HG03159 (cell line): ENCODE measurements at regions not wholly inside any gene's neighbourhood (a gene's known extent, or its start where the extent isn't known, plus 50 kb on each side); places are given as distances from the start of the nearest gene placed in this dataset.
A peak's percentile ranks its signal among the peaks of the same experiment; 100 is the strongest.

Experiments
- ATAC-seq: cut with Tn5 transposase; IDR thresholded peaks from one replicate; pipeline ENCODE4 v1.9.1; 2021; ENCODE audit warnings: mild to moderate bottlenecking, moderate library complexity; ENCODE audit not compliant: unreplicated experiment

DNA sequence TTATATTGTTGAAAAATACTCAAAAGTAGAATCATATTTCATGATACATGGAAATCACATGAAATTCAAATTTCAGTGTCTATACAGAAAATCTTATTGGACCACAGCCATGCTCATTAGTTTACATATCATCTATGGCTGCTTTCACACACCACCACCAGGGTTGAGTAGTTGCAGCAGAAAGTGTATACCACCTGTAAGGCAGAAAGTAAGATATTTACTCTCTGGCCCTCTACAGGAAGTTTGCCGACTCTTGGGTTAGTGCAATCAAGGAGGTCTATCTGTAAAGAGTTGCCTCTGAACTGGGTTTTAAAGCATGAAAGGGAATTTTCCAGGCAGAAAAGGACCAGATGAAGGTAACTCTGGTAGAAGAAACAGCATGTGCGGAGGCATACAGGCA lies 432.3 kb downstream of the DHX35 start:
- ATAC-seq: no peak

DNA sequence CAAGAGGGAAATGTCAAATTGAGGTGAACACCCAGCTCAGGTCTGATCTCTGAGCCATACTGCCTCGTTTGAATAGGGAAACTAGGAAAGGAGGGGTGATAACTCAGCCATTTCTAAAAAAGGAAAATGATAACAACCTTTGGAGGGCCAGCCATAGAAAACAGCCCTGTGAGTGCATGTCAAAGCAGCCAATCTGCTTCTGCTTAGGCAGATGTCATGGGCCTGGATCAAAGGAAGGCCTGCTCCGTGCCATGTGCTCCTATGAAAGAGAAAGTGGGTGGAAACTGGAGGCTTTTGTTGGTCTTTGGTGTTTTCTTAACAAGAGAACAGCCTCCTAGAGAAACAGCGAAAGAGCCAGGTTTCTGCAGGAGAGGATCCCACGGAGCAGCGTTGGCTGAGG lies 428.0 kb downstream of the DHX35 start:
- ATAC-seq: no peak

DNA sequence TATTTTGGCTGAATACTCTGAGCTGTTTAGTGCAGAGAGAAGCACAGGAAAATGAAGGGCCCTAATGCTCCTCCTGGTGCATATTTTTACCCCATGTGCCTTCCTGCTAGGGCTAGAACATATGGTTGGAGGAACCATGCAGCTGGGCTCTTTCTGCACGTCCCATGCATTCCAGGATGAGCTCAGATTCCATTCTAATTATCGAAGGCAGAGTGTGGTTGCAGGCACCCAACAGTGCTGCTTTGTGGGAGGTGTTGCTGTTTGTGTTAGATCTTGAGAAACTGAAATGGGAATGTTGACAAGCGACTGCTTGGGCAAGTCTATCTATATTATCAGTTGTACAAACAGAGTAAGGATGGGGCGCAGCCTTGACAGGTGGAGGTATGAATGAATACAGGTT lies 419.5 kb downstream of the DHX35 start:
- no peak for ATAC-seq

DNA sequence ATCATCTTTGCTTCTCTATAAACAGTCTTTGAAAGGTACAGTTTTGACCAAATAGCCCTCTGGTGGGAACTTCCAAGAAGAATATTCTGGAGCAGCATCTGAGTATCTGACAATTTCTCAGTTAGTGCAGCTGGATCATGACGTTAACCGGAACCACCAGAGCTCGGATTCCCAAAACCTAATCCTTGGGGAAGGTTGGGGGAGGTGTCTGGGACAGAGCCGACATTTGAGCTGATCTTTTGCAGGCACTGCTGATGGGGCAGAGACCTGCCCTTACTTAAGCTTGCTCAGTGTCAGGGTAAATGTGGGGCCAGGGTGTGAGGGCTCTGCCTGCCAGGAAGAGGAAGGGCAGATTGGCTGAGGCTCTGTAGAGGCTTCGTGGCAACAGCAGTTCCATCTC lies 416.6 kb downstream of the DHX35 start:
- no peak for ATAC-seq

DNA sequence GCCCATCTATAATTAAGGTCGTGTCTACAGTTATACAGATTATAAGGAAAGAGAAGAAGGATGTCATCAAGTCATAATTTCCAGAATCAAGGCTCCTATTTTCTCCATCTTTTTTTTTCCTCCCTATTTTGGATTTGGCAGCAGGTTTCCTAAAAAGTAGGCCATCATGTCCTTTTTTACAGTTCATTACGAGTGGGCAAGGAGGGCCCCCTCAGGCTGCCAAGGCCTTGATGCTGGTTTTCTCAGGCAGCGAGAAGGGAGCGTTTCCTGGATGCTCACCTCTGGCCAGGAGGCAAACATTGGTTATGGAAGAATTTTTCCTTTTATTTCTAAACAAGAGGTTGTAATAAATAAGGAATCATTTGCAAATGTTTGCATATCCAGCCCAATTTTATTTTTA lies 414.6 kb downstream of the DHX35 start:
- no peak for ATAC-seq

DNA sequence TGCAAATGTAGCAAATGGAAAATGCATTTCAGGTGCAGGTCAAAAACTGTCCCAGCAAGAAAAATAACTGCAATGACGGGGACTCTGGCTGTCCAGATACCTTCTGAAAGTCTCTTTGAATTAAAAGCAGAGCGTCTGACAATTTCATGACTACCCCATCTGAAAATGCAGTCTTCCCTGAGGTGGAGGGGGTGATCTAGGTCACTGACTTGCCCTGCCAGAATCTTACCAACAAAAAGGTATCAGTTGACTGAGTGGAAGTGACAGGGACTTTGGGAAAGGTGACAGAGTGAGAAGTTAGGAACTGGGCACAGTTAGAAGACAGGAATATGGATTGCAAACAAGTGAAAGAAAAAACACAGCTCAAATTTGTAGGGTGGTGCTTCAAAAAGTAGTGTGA lies 402.2 kb downstream of the DHX35 start:
- no peak for ATAC-seq

DNA sequence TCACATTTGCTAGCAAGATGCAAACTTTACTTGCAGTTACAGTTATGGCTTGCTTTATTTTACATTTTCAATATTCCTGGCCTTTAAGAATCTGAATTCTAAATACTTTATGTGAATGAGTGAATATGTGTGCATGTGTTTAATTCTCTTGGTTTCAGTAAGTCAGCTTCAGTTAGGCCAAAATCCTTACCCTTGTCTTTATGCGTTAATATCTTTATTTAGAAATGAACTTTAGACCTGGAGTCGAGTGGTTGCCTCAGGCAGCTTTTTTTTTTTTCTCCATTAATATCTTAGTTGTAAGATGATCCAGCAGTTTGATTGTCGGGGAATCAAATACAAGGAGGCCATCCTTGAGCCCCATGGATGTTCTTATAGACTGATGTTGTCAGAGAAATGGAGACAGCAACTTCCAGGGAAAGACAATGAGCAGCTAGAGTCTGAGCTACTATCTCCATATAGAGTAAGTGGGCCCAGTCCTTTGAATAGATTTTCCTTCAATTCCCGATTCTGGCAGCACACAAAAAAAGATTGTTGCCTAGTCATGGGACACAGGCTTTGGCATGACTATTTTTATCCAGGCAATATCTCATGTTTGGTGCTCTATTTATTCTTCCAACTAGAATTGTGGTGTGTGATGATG lies 398.0 kb downstream of the DHX35 start:
- no peak for ATAC-seq

DNA sequence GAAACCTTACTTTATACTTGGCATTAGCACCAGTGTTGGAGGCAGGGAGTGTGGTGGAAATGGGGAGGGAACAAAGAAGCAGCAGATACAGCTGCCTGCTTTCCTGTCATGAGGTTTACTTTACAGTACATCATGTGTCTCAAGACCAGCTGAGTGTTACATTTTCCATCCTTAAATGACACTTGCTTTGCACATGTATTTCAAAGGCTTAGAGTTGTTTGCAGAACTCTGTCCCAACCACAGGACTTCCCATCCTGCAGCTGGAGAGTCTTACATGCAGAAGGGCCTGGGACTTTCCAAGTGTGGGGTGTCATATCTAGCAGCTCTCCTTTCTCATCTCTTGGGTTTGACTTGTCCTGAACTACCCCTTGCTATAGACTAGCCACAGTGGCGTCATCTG lies 395.9 kb downstream of the DHX35 start:
- no peak for ATAC-seq

DNA sequence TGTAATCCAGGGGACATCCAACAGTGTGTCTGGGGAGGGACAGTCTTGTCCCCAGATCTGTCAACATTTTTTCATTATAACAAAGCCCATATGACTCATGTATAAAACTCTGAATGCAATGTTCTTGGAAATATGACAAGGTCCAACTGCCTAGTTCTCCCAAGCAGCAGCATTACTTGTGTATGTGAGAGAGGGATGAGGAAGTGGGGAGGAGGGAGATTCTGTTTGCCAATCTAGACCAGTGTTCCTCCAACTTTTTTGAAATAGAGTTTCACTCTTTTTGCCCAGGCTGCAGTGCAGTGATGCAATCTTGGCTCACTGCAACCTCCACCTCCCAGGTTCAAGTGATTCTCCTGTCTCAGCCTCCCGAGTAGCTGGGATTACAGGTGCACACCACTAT lies 394.8 kb downstream of the DHX35 start:
- ATAC-seq: no peak

DNA sequence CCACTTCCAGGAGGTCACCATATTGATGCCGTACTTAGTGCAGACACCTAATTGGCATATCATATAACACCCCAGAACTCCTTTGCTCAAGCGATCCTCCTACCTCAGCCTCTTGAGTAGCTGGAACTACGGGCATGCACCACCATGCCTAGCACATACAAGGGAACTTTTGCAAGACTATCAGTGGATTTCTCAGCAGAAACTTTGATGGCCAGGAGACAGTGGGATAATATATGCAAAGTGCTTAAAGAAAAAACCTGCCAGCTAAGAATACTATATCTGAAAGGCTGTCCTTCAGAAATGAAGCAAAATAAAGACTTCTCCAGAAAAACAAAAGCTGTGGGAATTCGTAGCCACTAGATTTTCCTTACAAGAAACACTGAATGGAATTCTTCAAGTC lies 387.1 kb downstream of the DHX35 start:
- ATAC-seq: no peak

DNA sequence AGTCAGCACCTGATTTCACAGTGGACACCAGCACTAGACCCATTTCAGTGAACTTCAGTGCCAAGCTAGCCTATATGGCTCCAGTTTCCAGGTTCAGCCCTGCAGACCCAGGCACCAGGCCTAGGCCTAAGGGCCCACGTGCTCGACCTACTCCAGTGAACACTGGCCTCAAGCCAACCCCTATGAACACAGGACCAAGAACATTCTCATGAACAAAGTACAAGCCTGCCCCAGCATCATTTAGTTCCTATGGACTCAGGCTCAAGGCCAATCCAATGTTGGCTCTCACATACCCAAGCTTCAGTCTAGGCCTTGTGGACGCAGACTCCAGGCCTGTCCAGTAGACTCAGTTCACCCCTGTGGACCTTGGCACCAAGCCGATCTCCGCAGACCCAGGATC lies 385.5 kb downstream of the DHX35 start:
- ATAC-seq: no peak

DNA sequence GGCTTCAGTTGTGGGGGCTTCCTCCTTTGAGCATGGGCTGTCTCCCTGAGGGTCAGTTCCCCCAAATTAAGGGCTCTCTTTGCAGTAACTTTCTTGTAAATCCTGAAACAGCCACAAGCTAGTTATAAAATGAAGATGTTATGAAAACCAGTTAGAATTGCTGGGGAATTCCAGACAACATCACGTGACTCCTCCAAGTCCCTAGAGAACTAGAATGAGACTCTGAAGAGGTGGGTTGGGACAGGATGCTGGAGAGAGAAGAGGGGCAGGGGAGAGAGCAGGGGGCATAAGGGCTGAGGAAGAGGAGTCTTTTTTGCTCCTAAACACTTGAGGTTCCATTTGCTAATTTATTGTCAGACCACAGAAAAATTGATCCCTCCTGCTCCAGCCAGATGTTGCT lies 380.3 kb downstream of the DHX35 start:
- no peak for ATAC-seq

DNA sequence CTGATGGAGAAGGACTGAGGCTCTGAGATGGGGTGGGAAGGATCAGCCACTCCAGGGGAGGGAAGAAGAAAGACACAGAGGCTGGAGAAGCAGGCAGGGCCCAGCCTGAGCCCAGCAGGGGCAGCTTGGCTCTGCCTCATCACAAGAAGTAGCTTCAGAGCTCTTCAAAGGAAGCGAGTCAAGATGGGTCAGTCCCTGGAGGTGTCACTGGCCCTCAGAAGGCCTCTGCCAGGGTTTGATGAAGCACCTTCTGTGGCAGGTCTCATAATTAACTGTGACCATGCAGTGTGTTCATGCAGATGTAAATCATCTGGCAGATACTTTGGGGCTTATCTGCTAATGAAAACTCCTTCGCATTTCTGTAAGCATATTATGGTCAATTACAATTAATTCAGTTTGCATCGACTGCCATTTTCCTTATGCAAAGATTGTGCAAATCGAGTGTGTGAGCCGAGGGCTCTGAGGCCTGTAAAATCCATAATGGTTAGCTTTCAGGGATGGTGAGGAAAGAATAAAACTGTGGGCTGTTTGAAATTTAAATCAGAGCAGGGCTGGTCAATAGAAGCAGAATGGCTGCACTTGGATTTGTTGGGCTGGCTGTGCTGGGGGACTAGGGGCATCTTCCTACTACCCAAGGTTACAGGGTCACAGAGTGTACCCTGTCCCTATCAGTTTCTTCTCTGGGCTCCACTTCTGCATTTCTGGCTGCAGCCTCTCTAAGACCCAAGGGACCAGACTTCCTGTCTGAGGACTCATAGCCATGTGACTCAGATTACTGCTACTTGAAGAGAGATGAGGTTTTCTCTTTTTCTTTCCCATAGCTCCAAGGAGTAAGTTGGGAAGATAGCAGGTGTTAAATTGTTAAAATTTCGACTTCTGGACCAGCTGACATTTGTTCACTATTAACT lies 376.6 kb downstream of the DHX35 start:
- ATAC-seq: peak; percentile 95

DNA sequence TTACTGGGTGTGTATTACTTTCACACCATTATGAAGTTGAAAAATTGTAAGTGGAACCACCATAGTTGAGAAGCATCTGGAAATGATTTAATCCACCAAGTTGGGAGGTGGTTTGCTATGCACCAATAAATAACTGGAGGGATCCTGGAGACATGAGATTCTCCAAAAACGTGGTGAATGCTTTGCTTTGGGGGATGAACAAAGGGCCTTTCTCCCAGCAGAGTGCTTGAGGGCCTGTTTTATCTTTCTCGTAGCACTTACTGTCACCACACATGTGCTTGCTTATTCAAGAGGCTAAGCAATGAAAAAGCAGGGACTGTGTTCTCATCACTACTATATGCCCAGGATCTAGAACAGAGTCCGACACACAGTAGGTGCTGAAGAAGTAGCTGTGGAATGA lies 371.1 kb downstream of the DHX35 start:
- ATAC-seq: no peak

DNA sequence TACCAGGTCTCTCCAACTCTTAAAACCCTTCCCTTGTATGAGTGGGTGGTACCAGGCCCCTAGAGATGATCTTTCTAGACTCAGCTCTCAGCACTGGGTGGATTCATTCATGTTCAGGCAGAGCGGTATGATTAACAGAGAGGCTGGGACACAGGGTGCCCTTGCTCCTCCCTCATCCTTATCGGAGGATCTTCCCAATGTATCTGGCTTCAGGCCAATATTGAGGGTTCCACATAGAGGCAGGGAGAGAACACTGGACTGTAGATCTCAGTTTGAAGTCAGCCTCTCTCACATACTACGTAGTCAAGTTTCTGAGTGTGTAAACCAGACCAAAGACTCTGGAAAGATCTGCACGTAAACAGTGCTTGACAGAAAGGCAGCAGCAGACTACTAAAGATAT lies 366.2 kb downstream of the DHX35 start:
- ATAC-seq: no peak

DNA sequence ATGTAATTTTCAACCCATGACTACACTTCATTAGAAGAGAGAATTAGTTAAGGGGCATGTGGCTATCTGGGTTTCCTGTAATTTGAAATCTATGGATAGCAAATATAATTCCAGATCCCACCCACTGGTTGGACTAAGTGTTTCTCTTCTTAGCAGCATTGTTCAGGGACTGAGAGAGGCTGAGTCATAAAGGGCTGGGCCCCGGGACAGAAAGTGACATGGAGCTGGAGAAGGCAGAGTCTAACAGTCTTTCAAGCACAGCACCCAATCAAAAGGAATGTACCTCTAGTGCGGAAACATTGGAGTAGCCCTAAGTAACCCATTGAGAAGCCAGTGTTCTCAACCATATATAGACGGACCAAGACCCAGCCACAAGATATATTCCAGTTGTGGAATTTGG lies 363.9 kb downstream of the DHX35 start:
- no peak for ATAC-seq

DNA sequence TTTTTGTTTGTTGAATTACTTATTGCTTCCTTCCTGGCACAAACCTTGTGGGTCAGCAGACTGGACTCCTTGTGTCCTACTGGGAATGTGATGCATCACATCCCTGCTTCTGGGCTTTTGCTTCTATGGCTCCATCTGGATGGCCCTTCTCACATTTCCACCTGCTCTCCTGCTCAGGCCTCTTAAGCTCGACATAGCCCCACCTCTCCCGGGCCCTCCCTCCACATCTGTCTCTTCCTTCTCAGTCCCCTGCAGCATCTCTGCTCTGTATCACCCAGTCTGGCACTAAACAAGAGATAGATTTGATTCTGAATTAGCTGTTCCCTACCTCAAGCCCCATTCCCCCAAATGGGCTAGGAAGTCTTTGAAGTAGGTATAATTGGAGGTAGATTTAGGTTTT lies 356.8 kb downstream of the DHX35 start:
- no peak for ATAC-seq

DNA sequence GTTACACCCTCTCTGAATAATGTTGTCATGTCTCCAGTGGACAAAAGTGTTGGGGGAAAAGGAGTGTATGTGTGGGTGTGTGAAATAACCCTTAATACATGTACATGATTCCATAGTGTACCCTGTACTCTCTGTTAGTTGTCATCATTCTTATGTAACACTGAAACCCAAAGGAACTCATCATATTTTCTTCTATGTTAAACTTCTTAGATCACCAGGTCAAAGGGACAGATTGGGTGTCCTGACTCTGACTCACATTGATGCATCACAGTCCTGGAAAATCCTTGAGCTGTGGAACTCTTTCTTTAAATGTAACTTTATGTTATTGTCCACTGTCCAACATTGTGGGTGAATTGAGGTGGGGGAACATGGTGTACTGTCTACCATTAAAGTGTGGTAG lies 350.5 kb downstream of the DHX35 start:
- no peak for ATAC-seq

DNA sequence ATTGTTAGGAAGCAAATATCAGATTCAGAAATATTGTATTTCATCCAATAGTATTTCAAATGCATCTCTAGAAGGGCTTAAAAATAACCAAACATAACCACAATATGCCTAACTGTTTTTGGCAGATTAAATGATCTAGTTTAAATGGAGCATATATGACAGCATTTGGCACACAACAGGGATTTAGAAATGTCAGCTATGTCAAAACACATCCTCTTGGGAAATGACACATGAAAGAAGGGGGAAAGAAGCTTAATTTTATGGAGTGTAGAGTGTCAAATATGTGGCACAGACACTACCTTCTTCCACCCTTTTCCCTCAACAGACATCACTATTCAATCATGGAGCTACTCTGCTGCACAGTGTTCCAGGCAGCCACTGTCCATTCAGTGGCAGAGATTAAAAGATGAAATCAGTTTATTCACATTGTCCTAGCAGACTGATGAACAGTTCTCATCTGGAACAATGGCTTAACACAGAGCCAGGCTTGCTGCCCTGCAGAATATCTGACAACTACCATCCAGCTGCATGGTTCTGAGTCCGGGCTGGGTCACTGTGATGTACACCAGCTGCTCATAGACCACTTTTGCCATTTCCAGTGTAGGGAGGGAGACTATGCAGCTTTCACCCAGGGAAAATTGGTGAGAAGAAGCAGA lies 349.8 kb downstream of the DHX35 start:
- no peak for ATAC-seq

DNA sequence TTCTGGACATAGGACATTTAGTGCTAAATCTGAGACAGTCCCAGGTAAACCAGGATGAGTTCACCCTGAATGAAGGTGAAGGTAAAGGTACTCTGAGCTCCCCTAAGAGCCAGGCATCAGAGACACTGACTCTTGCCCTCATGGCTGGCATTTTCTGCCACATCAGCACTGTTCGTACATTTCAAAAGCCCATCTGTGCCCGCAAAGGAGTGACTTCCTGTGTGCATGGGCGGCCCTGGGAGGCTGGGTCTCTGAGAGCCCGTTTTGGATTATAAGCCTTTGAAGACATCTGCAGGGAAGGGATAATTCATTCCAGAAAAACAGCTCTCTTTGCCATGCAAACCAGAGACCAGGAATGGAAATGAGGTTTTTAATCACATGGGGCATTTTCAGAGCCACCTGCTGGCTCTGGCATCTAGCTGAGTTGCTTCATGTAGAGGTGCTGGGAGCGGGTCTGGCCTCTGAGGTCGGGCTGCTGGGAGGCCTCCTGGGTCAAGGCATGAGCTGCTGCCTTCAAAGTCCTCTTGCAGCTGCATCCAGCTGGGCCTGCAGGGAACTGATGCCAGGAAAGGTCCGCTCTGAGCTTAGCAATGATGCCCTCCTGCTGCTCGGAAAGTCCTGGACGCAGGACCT lies 348.3 kb downstream of the DHX35 start:
- no peak for ATAC-seq

DNA sequence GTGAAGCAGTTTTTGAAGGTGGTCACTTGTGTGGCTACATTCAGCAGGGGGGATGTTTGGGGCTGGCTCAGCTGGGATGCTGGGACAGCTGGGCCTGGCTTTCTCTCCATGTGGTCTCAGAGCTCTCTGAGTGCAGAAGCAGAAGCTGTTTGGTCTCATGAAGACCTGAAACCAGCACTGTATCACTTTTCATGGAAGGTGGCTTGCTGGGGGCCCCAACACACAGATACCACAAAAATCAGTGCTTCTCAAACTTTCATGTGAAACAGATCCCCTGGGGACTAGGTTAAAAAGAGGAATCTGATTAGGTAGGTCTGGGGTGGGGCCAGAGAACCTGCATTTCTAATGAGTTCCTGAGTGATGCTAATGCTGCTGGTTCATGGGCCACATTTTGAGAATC lies 347.3 kb downstream of the DHX35 start:
- no peak for ATAC-seq

DNA sequence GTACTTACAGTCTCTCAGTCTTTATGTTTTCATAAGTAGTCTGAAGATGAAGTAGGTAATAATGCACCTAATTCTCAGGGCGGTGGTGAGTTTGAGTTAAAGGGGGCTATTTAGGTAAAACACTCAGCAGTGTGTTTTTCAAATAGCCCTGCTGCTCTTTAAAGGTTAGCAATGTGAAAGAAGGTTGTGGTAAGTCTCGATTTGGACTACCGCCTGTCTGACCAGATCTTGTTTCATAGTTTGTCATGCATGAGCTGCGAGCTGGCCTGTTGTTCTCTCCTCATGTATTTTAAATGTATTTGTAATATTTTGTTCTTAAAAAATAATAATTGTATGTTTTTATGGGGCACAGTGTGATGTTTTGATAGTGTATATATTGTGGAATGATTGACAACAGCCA lies 340.2 kb downstream of the DHX35 start:
- ATAC-seq: no peak
